Peyer's patch (tissue), 4 donors: ENCODE measurements at regions not wholly inside any gene's neighbourhood (a gene's known extent, or its start where the extent isn't known, plus 50 kb on each side); places are given as distances from the start of the nearest gene placed in this dataset.

ENCODE experiments used
- CTCF ChIP-seq, 6 experiments: fragments of 450-650 bp in 4 of 6; fragments of 200-600 bp in 2 of 6; sonication (generic) in 1 of 6; IDR thresholded peaks; one replicate each; pipeline ENCODE4 v1.5.1; 2017 to 2019; ENCODE audit warnings: antibody characterized with exemption in 6 of 6, mild to moderate bottlenecking in 3 of 6, moderate library complexity in 1 of 6
- POLR2A ChIP-seq, 2 donors: fragments of 450-650 bp; IDR thresholded peaks; one replicate each; pipeline ENCODE4 v1.5.1; 2017; ENCODE audit warnings: antibody characterized with exemption in 2 of 2, mild to moderate bottlenecking in 2 of 2, moderate library complexity in 2 of 2

GRCh38 chr2:181189951-181190350 lies 209.5 kb downstream of the UBE2E3 start:
- TF ChIP-seq CTCF (IDR thresholded peaks at IDR 0.05) (no peak), POLR2A (IDR thresholded peaks at IDR 0.05) (no peak)
